ENCODE measurements at regions not wholly inside any gene's neighbourhood (a gene's known extent, or its start where the extent isn't known, plus 50 kb on each side); places are given as distances from the start of the nearest gene placed in this dataset.

- Histone ChIP-seq H2AFZ (ENCODE audit: low read depth, low read length) (no peak overlapping the region), H3K27ac (ENCODE audit: low read length) (no peak overlapping the region), H3K79me2 (replicated peaks; ENCODE audit: insufficient read depth, low read length) (no peaks in the 10 kb centered on the region), H3K27me3 (ENCODE audit: insufficient read depth, low read depth, low read length) (no peaks in the 10 kb centered on the region), H3K9me2 (ENCODE audit: insufficient read depth, low read length) (no peaks in the 10 kb centered on the region), H3K36me3 (ENCODE audit: insufficient read depth, low read length) (no peaks in the 10 kb centered on the region), H3K4me3 (ENCODE audit: low read length) (no peak overlapping the region), H3F3A (ENCODE audit: insufficient read depth, low read length, poor library complexity, severe bottlenecking) (no peaks in the 10 kb centered on the region), H3K9ac (ENCODE audit: low read length) (no peak overlapping the region), H4K20me1 (ENCODE audit: insufficient read depth) (no peaks in the 10 kb centered on the region), H3K9me3 (ENCODE audit: low read length) (no peaks in the 10 kb centered on the region), H3K4me2 (ENCODE audit: low read length) (no peak overlapping the region)
- TF ChIP-seq CTCF (IDR thresholded peaks at IDR 0.05; ENCODE audit: poor library complexity, severe bottlenecking), result no peak
- TF ChIP-seq RAD21 (conservative IDR thresholded peaks at IDR 0.05), result no peak
- no peak for TF ChIP-seq EZH2 (IDR thresholded peaks at IDR 0.05; ENCODE audit: borderline replicate concordance, insufficient read depth, low read length, poor library complexity, severe bottlenecking)
- TF ChIP-seq EP300 (conservative IDR thresholded peaks at IDR 0.05; ENCODE audit: poor library complexity, severe bottlenecking), result no peak
- no peak for TF ChIP-seq SMC3 (conservative IDR thresholded peaks at IDR 0.05; ENCODE audit: poor library complexity)
- TF ChIP-seq MXI1 (conservative IDR thresholded peaks at IDR 0.05; ENCODE audit: poor library complexity, severe bottlenecking), result no peak
Measured at GRCh38 chr5:91598216-91598615, 215.1 kb upstream of the ARRDC3 start.

- no peak overlapping the region for H3K27ac ChIP-seq (ENCODE audit: low read length)
- no peak overlapping the region for H2AFZ ChIP-seq (ENCODE audit: low read depth, low read length)
- H3K36me3 ChIP-seq (ENCODE audit: insufficient read depth, low read length), result no peaks in the 10 kb centered on the region
- H3K9me2 ChIP-seq (ENCODE audit: insufficient read depth, low read length), result no peaks in the 10 kb centered on the region
- no peak overlapping the region for H3K4me2 ChIP-seq (ENCODE audit: low read length)
- H4K20me1 ChIP-seq (ENCODE audit: insufficient read depth), result no peaks in the 10 kb centered on the region
- H3K79me2 ChIP-seq (replicated peaks; ENCODE audit: insufficient read depth, low read length), result no peaks in the 10 kb centered on the region
- no peak overlapping the region for H3K4me3 ChIP-seq (ENCODE audit: low read length)
- H3K9ac ChIP-seq (ENCODE audit: low read length), result no peak overlapping the region
- no peaks in the 10 kb centered on the region for H3F3A ChIP-seq (ENCODE audit: insufficient read depth, low read length, poor library complexity, severe bottlenecking)
- no peaks in the 10 kb centered on the region for H3K27me3 ChIP-seq (ENCODE audit: insufficient read depth, low read depth, low read length)
- H3K9me3 ChIP-seq (ENCODE audit: low read length), result no peaks in the 10 kb centered on the region
- no peak for TF ChIP-seq CTCF (IDR thresholded peaks at IDR 0.05; ENCODE audit: poor library complexity, severe bottlenecking)
- no peak for TF ChIP-seq REST (IDR thresholded peaks at IDR 0.05; ENCODE audit: borderline replicate concordance)
- TF ChIP-seq SMC3 (conservative IDR thresholded peaks at IDR 0.05; ENCODE audit: poor library complexity), result no peak
- no peak for TF ChIP-seq MXI1 (conservative IDR thresholded peaks at IDR 0.05; ENCODE audit: poor library complexity, severe bottlenecking)
- no peak for TF ChIP-seq POLR2AphosphoS5 (IDR thresholded peaks at IDR 0.05)
Measured at GRCh38 chr5:91595424-91595823, 212.3 kb upstream of the ARRDC3 start.
